Cardiac fibroblast (primary cell): ENCODE measurements at regions not wholly inside any gene's neighbourhood (a gene's known extent, or its start where the extent isn't known, plus 50 kb on each side); places are given as distances from the start of the nearest gene placed in this dataset.

Experiments used
- DNase-seq, 2 donors: peaks; one replicate each; pipeline versions ENCODE4 v3.0.0 to v3.0.0-alpha.2; 2010; ENCODE audit warnings: low read depth in 2 of 2
- H3K4me3 ChIP-seq, 2 donors: replicated peaks in 1 of 2; 1 replicate in 1 of 2; 2 replicates in 1 of 2; pipeline ENCODE4 v1.5.1; 2011; ENCODE audit warnings: low read depth in 2 of 2, low read length in 2 of 2, mild to moderate bottlenecking in 2 of 2, moderate library complexity in 1 of 2
- TF ChIP-seq, protein P1 (sequence below): IDR thresholded peaks from one replicate; pipeline ENCODE4 v1.5.1; 2011; ENCODE audit warnings: low read depth, mild to moderate bottlenecking, low read length, inconsistent platforms

DNA sequence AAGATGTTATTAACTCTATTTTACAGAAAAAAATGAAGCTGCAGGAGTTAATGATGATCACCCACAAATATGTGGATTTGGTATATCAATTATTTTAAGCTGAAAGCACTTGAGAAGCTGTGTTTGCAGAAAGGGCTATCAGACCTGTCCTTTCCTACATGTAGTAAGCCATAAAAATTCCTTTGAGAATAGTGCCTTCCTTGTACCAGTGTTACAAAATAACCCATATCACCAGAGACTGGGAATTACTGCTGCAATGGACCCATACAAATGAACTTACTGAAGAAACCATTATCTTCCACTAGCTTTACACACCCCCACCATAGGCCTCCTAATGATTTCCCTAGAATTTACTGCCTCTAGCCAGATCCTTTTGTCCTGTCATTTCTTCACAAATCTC lies 99.2 kb upstream of the ZRANB2 start:
- no peak overlapping the region for H3K4me3 ChIP-seq
- TF ChIP-seq, protein P1, sequence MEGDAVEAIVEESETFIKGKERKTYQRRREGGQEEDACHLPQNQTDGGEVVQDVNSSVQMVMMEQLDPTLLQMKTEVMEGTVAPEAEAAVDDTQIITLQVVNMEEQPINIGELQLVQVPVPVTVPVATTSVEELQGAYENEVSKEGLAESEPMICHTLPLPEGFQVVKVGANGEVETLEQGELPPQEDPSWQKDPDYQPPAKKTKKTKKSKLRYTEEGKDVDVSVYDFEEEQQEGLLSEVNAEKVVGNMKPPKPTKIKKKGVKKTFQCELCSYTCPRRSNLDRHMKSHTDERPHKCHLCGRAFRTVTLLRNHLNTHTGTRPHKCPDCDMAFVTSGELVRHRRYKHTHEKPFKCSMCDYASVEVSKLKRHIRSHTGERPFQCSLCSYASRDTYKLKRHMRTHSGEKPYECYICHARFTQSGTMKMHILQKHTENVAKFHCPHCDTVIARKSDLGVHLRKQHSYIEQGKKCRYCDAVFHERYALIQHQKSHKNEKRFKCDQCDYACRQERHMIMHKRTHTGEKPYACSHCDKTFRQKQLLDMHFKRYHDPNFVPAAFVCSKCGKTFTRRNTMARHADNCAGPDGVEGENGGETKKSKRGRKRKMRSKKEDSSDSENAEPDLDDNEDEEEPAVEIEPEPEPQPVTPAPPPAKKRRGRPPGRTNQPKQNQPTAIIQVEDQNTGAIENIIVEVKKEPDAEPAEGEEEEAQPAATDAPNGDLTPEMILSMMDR: no peak
- DNase-seq: no peak

DNA sequence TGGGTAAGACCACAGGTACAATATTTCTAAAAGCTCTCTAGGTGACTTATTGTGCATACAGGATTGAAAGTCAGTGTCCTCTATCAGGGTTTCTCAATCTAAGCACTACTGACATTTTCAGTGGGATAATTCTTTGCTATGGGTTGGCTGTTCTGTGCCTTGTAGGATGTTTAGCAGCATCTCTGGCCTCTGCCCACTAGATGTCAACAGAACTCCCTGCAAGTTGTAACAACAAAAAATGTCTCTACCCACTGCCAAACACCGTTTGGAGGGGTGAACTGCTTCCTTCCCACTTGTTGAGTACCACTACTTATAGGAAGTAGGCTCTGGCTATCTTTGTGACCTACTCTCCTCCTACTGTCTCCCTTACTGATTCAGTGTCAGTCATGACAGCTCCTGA lies 90.1 kb upstream of the ZRANB2 start:
- peak in 1 of 2 donors; percentile 9 for DNase-seq
- TF ChIP-seq, protein P1: no peak

DNA sequence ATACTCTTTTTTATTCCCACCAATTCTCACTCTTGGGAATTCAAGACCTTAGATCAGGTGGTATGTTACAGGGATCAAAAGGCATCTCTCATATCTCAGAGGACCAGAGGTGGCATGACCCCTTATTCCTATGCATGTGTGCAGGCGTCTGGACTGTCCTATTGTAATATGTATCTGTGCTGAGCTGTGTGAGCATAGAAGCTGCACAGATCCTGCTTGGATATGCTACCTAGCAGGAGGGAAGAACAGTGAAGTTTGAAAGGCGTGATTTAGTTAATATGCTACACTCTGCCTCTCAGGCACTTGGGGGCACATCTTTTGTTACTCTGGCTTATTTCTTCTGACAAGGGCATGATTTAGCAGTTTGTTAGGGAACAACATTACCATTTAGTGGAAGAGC lies 86.7 kb upstream of the ZRANB2 start:
- DNase-seq: no peak
- no peak overlapping the region for H3K4me3 ChIP-seq
- TF ChIP-seq, protein P1: no peak

More for the DNA sequence above, 90.1 kb upstream of the ZRANB2 start:
- H3K4me3 ChIP-seq: no peak overlapping the region

DNA sequence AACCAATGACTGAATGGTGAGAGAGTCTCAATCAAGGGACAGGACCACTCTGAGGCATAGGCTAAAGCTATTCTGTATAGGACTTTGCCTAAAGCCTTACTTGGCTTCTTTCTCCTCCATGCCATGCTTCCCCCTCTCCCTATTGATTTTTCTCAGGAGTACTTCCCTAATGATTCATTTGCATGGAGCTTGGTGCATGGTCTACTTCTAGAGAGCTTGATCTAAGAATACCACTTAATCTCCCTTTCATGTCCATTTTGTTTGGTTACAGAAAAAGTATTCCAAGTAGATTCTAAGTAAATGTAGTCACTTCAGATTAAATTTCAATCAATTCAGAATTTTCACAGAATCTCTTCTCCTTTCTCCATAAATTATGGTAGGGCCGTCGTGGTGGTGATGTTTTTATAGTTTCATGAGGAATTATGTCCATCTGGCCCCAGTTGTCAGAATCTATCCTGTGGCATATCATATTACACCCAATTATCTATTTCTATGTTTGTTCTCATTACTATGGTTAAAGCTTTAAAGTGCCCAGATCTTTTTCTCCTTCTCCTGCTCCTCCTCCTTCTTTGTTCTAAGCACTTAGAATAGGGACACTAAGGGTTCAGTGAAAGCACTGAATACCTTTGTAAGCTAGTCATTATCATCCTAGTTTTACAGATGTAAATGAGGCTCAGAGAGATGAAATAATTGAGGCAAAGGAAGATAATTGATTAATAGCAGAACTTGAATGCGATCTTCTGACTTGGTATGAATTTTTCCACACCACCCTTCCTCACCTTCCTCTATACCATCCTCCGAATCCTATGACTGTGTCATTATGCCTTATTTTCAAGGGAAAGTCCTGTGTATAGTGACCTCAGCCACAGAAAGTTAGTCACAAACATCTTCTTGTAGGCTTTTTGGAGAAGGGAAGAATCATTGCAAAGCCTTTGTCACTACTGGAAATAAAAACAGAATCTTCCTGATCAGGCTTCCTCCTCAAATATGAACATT lies 85.6 kb upstream of the ZRANB2 start:
- TF ChIP-seq, protein P1: no peak
- H3K4me3 ChIP-seq: no peak overlapping the region
- DNase-seq: no peak

DNA sequence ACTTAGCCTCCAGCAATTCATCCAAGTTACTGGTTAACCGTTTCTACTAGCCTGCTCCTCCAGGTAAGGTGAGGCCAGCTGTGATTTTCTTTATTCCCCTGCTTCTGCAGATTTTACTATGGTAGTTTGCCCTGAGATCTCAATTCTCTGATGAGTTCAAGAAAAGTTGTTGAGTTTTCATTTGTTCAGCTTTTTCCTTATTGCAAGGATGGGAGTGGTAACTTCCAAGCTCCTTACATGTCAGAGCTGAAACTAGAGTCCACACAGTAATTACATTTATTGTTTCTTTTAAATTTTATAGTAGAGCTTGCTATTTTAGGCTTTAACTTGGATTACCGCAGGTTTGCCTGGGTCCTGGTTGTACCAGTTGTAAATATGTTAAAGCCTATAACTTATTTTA lies 76.9 kb upstream of the ZRANB2 start:
- TF ChIP-seq, protein P1: no peak
- no peak overlapping the region for H3K4me3 ChIP-seq
- DNase-seq: no peak

DNA sequence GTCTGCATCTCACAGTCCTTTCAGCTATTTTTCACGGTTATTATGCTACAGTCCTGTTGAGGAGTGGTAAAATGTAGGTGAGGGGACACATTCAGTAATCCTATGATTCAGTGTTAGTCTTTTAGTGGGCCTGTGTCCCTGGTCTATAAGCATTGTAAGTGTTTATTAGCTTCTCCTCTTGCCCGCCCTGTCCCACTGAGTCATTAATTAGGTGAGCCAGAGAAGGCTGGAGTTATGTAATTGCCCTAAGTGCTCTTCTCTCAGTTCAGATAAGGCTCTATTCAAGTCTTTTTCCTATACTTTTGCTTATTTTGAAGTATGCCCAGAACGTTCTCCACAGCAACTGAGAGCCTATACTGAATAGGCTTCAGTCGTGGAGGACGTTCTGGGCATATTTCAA lies 76.3 kb upstream of the ZRANB2 start:
- TF ChIP-seq, protein P1: no peak
- DNase-seq: no peak
- no peak overlapping the region for H3K4me3 ChIP-seq
